Mononuclear cell (primary cell): ENCODE measurements at regions not wholly inside any gene's neighbourhood (a gene's known extent, or its start where the extent isn't known, plus 50 kb on each side); places are given as distances from the start of the nearest gene placed in this dataset.

ENCODE experiments used
- H3K27me3 ChIP-seq: 2 replicates; pipeline ENCODE4 v1.6.0; 2011; ENCODE audit warnings: low read length, control low read depth; ENCODE audit not compliant: insufficient read depth
- H3K4me1 ChIP-seq: 2 replicates; pipeline ENCODE4 v1.5.1; 2011; ENCODE audit warnings: mild to moderate bottlenecking, low read length, control low read depth; ENCODE audit not compliant: insufficient read depth
- H3K4me3 ChIP-seq: 2 replicates; pipeline ENCODE4 v1.5.1; 2011; ENCODE audit warnings: mild to moderate bottlenecking, low read length, moderate library complexity
- H3K9me3 ChIP-seq: 2 replicates; pipeline ENCODE4 v1.5.1; 2011; ENCODE audit warnings: low read depth, mild to moderate bottlenecking, control low read depth, low read length

DNA sequence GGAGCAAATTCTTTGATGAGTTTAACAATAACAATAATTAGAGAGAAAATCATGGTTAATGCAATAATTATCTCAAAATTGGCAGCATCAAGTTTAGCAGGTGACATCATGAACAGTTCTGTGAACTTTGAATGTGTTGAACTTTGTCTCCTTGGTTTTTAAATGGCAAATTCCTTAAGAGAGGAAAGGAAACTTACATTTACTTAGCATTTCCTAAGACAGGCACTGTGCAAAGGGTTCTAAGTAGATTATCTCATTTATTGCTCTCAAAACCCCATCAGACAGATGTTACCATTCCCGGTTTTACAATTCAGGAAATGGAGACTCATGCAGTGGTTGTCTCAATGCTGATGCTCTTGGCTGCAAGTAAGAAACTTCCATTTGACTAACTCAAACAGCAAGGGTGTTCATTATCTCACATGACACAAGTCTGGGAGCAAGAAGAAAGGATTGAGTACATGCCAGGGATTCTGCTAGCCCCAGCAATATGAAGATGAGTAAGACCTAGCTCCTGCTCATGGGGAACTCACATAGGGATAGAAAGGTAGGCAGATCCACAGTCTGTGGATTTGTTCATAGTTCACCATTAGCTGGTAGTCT lies 81.3 kb upstream of the ITGA6 start:
- peaks cover 11% of the 10 kb centered on the region for H3K9me3 ChIP-seq
- peaks cover under 1% of the 10 kb centered on the region for H3K4me1 ChIP-seq
- H3K4me3 ChIP-seq: no peak overlapping the region
- no peaks in the 10 kb centered on the region for H3K27me3 ChIP-seq

DNA sequence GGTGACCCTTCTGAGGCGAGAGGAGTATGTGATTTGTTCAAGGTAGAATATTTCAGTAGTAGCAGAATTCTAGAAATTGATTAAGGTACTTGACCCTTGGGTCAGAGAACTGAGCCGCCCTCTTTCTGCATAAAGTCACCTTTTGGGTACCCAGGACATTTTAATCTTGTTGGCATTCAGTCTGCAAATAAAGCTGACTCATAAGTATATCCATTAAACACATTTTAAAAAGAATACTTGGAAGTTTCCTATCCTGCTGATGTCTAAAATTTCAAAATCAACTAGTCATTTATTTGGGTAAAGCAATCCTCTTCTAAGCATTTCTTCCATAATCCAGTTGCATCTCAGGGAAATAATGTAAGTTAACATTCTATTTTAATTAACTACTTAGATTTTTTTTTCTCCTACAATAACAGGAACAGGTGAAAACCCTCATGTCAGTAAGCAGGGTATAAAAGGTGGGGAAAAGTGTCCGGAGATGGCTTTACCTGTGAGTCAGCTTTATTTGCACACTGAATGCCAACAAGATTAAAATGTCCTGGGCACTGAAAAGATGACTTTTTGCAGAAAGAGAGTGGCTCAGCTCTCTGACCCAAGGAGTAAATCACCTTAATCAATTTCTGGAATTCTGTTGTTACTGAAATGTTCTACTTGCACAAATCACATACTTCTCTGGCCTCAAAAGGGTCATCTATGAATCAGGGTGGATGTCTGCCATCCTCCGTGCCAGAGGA lies 78.7 kb upstream of the ITGA6 start:
- Histone ChIP-seq H3K27me3 (no peaks in the 10 kb centered on the region), H3K4me3 (no peak overlapping the region), H3K9me3 (peaks cover 11% of the 10 kb centered on the region), H3K4me1 (no peaks in the 10 kb centered on the region)

DNA sequence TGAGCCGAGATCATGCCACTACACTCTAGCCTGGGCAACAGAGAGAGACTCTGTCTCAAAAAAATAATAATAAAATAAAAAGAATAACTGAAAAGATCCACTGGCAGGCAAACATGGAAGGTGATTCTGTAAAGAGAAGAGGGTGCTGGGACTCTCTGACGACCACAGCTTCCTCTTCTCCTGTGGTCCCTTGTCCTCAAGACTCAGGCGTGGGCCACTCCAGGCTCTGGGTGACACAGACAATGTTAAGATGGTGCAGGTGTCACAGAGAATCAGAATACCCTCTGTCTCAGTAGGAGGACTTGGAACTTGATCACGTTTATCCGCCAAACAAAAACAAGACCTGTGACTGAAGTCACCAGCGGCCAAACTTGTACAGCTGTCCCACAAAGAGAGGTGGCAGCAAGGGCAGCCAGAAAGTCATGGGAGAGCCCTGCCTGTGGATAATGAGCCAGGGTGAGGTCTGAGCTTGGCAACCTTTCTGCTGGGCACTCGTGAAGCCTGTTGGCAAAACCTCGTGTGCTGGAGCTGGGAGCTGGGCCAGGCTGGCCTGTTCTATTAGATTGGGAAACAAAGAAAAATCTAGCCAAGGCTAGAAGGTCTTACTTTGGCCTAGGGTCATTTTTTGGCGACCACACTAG lies 76.4 kb upstream of the ITGA6 start:
- no peaks in the 10 kb centered on the region for H3K27me3 ChIP-seq
- H3K9me3 ChIP-seq: peaks cover 7% of the 10 kb centered on the region
- no peaks in the 10 kb centered on the region for H3K4me1 ChIP-seq
- H3K4me3 ChIP-seq: no peak overlapping the region

DNA sequence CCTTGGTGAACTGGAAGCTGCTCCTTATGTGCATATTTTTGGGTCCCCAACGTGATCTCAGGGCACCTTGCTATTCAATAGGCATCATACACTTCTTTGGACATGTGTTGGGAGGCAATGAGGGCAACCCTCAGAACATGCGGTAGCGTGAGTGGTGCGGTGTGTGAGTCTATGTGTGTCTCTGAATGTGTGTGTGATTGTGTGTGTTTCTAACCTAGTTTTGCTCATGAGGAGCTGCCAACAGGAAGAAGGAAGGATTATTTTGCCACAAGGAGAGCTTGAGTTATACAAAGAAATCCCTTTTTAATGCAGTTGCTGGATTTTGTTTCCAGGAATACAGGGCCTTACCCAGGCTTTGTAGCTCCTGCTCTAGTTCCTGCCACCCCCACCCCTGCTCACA lies 75.8 kb upstream of the ITGA6 start:
- H3K4me1 ChIP-seq: no peaks in the 10 kb centered on the region
- H3K4me3 ChIP-seq: no peak overlapping the region
- no peaks in the 10 kb centered on the region for H3K27me3 ChIP-seq
- H3K9me3 ChIP-seq: peaks cover 7% of the 10 kb centered on the region

GRCh38 chr2:172354347-172354746 lies 73.0 kb upstream of the ITGA6 start:
- Histone ChIP-seq H3K9me3 (no peaks in the 10 kb centered on the region), H3K27me3 (no peaks in the 10 kb centered on the region), H3K4me1 (no peaks in the 10 kb centered on the region), H3K4me3 (no peak overlapping the region)

DNA sequence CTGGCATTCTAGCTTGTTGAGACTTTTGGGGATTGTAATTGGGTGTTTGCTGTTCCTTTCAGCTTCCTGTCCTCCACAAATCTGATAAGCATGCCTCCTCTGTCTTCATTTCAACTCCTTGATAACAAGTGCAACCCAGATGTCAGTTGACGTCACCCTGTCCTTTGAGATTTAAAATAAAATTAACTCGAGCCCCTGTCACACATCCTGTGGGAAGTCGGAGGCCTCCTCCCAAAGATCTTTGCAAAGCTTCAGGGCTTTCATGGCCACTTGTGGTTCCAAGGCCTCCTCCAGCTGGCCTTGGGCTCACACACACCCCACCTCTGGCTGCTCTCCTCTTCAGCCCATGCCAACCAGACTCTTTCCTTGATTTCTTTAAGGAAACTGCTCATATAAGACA lies 69.9 kb upstream of the ITGA6 start:
- H3K9me3 ChIP-seq: no peaks in the 10 kb centered on the region
- no peak overlapping the region for H3K4me3 ChIP-seq
- H3K27me3 ChIP-seq: no peaks in the 10 kb centered on the region
- H3K4me1 ChIP-seq: no peaks in the 10 kb centered on the region

DNA sequence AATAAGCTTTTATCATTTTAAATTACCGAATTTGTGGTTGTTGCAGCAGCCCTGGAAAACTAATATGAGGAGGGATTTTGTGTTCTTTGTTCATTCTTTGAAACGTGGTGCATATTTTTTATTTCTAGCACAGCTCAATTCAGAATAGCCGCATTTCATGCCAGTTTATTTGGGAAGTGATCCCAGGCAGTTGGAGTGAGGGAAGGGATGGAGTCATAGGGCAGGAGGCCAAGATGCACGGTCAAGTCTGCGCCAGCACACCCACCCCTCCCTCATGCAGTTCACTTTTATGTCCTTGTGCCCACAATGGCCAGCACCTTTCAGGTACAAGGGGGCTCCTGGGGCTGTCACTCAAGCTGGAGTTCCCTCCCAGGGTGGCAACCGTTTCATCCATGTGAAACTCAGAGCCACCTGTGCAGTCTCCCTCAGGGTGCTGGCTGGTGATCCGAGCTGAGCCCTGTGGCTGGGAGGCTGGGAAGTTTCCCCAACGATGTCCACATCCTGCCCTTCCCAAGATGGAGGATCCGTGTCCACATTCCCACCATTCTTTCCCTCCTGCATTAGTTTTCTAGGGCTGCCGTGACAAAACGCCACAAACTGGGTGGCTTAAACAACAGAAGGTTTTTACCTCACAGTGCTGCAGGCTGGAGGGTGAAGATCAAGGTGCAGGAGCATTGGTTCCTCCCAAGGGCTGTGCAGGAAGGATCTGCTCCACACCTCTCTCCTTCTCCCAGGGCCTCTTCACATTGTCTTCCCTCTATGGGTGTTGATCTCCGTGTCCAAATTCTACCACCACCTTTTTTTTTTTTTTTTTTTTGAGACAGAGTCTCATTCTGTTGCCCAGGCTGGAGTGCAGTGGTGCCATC lies 68.5 kb upstream of the ITGA6 start:
- Histone ChIP-seq H3K27me3 (no peaks in the 10 kb centered on the region), H3K4me3 (no peak overlapping the region), H3K9me3 (no peaks in the 10 kb centered on the region), H3K4me1 (no peaks in the 10 kb centered on the region)

DNA sequence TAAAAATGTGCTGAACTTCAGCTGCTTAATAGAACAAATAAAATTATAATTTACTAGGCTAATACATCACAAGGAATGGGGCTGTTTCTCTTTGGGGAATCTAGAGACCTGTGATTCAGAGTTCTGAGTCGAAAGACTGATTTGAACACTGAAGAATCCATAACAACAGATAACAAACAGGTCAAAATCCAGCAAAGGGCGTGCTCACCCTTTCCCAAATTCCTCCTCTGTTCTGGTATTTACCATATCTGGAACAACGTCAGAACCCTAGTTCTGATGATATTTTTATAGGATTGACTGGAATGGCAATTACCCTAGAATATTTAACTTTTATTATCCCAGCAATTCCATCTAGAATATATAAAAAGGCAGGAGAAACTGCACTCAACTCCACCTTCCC lies 66.0 kb upstream of the ITGA6 start:
- Histone ChIP-seq H3K4me1 (no peaks in the 10 kb centered on the region), H3K4me3 (no peak overlapping the region), H3K27me3 (no peaks in the 10 kb centered on the region), H3K9me3 (no peaks in the 10 kb centered on the region)

GRCh38 chr2:172361840-172362239 lies 65.5 kb upstream of the ITGA6 start:
- H3K4me1 ChIP-seq: no peaks in the 10 kb centered on the region
- no peaks in the 10 kb centered on the region for H3K9me3 ChIP-seq
- no peak overlapping the region for H3K4me3 ChIP-seq
- no peaks in the 10 kb centered on the region for H3K27me3 ChIP-seq

- Histone ChIP-seq H3K4me1 (no peaks in the 10 kb centered on the region), H3K27me3 (no peaks in the 10 kb centered on the region), H3K9me3 (no peaks in the 10 kb centered on the region), H3K4me3 (no peak overlapping the region)
Measured at GRCh38 chr2:172364261-172364660, 63.1 kb upstream of the ITGA6 start.

DNA sequence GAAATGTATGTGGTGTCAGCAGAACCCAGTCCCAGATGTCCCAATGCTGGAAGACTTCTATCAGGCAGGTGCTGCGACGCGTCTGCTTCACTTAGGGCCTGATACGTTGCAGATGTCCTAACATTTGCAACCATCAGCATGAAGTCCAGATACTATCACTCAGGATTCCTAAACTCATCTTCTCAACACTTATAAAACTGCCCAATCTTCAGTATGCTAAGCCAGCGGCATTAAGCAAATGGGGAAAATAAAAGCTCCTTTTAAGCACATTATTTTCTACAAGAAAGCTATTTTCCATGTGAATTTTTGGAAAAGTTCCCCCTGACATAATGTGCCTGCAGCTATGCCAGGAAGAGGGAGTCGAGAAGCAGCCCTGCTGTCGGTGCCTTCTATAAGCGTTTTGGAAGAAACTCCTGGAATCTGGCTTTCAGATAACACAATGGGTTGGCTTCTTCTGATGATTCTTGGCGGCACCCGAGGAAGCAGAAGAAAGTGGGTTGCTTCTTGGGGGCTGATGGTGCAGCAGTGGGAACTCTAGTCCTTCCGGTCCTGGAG lies 60.7 kb upstream of the ITGA6 start:
- H3K4me3 ChIP-seq: no peak overlapping the region
- no peaks in the 10 kb centered on the region for H3K9me3 ChIP-seq
- H3K27me3 ChIP-seq: no peaks in the 10 kb centered on the region
- H3K4me1 ChIP-seq: no peaks in the 10 kb centered on the region

- no peaks in the 10 kb centered on the region for H3K9me3 ChIP-seq
- H3K4me1 ChIP-seq: peaks cover 12% of the 10 kb centered on the region
- H3K4me3 ChIP-seq: no peak overlapping the region
Measured at GRCh38 chr2:172370821-172371455, 56.4 kb upstream of the ITGA6 start.

DNA sequence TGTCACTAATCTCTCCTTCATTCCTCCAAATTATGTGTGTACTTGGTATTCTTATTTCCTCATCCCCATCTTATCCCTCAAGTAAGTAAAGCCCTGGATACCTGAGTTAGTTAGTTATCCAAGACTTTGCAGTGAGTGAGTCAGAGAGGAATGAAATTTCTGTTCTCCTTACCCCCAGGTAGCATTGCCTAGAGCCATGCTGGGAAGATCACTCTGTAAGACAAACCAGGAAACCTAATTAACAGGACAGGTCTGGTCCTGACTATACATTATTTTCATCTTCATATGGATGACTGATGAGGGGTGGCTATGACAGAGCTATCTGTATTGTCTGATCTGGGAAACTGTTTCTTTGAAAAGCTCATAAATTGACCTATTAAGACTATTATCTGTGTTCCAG lies 55.0 kb upstream of the ITGA6 start:
- Histone ChIP-seq H3K4me3 (no peak overlapping the region), H3K9me3 (no peaks in the 10 kb centered on the region), H3K27me3 (no peaks in the 10 kb centered on the region), H3K4me1 (peaks cover 14% of the 10 kb centered on the region)

More at GRCh38 chr2:172370821-172371455, 56.4 kb upstream of the ITGA6 start:
- no peaks in the 10 kb centered on the region for H3K27me3 ChIP-seq

DNA sequence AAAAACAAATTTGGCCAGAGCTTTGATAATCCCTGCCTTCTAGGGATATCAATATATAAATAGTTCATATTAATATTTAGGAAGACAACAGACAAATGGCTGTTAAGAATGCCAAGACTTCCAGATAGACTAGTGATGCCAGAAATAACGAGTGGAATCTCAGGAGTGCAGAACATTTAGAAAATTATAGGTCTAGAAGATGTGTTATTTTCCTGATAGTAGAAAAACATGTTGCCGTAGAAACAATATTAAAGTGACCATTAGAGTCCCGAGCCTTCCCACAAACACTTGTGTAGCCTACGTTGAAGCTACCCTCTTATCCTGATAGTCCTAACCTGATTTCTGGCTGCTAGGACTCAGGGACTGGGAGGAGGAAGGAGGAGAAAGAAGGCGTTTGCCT lies 54.3 kb upstream of the ITGA6 start:
- Histone ChIP-seq H3K4me1 (peaks cover 14% of the 10 kb centered on the region), H3K4me3 (no peak overlapping the region), H3K9me3 (no peaks in the 10 kb centered on the region), H3K27me3 (no peaks in the 10 kb centered on the region)
